Adrenal gland (tissue), 9 donors: ENCODE measurements at regions not wholly inside any gene's neighbourhood (a gene's known extent, or its start where the extent isn't known, plus 50 kb on each side); places are given as distances from the start of the nearest gene placed in this dataset.

Source experiments
- DNase-seq, 7 donors: peaks; one replicate each; pipeline ENCODE4 v3.0.0-alpha.2; 2019 to 2020
- H3K27ac ChIP-seq, 5 donors: fragments of 200-600 bp; sonication (generic) in 4 of 5; 1 replicate in 3 of 5; 2 replicates in 2 of 5; pipeline versions ENCODE4 v1.5.1 to v1.8.0; 2016 to 2020; ENCODE audit warnings: mild to moderate bottlenecking in 1 of 5
- H3K27me3 ChIP-seq: fragments of 200-600 bp; 2 replicates; pipeline ENCODE4 v1.8.0; 2021
- H3K36me3 ChIP-seq, 2 donors: fragments of 200-600 bp; replicated peaks in 1 of 2; 1 replicate in 1 of 2; 2 replicates in 1 of 2; pipeline versions ENCODE4 v1.5.1 to v1.8.0; 2018 to 2022
- H3K4me1 ChIP-seq, 2 donors: fragments of 200-600 bp; replicated peaks in 1 of 2; 1 replicate in 1 of 2; 2 replicates in 1 of 2; pipeline versions ENCODE4 v1.5.1 to v1.8.0; 2018 to 2021
- H3K4me3 ChIP-seq, 4 donors: fragments of 200-600 bp; sonication (generic) in 3 of 4; one replicate each; pipeline ENCODE4 v1.5.1; 2016 to 2018
- H3K9me3 ChIP-seq, 3 donors: fragments of 200-600 bp; sonication (generic) in 1 of 3; replicated peaks in 1 of 3; 1 replicate in 2 of 3; 2 replicates in 1 of 3; pipeline versions ENCODE4 v1.5.1 to v1.8.0; 2016 to 2021
- POLR2A ChIP-seq, 2 donors: fragments of 450-650 bp; IDR thresholded peaks; one replicate each; pipeline ENCODE4 v1.6.1; 2017; ENCODE audit warnings: antibody characterized with exemption in 2 of 2, mild to moderate bottlenecking in 2 of 2, moderate library complexity in 1 of 2
- WGBS, 4 donors: extraction: QIAGEN DNeasy Blood & Tissue Kit in 2 of 4; methylation state at CpG; one replicate each; pipeline versions ENCODE4 v1.1.5 to v1.1.7; 2013 to 2017; 5-methylcytosine and 5-hydroxymethylcytosine counted together
- intact Hi-C, 2 donors: fragments of 100-400 bp; cut with DNase I; formaldehyde crosslinking; loops; one replicate each; pipeline versions ENCODE4 v1.14.1 to v1.15.0; 2022 to 2023
- TF ChIP-seq, protein P1 (sequence below), 6 experiments: fragments of 450-650 bp in 4 of 6; fragments of 200-600 bp in 2 of 6; sonication (generic) in 1 of 6; IDR thresholded peaks; 1 replicate in 5 of 6; 2 replicates in 1 of 6; pipeline versions ENCODE4 v1.5.1 to v1.8.0; 2016 to 2021; ENCODE audit warnings: antibody characterized with exemption in 6 of 6, mild to moderate bottlenecking in 2 of 6, moderate library complexity in 1 of 6
- donor health status: healthy with polysubstance abuse.
- donor health status: Bipolar disorder and iron deficiency.
- donor health status: DM: yes; HTN: yes; CAD: no.
- donor health status: DM: no; HTN: no; CAD: no.
- donor health status: DM: no; HTN: no; CAD: no.

GRCh38 chr6:92052513-92052912 lies 1366.8 kb downstream of the EPHA7 start:
- no peak overlapping the region for H3K4me3 ChIP-seq
- TF ChIP-seq, protein P1, sequence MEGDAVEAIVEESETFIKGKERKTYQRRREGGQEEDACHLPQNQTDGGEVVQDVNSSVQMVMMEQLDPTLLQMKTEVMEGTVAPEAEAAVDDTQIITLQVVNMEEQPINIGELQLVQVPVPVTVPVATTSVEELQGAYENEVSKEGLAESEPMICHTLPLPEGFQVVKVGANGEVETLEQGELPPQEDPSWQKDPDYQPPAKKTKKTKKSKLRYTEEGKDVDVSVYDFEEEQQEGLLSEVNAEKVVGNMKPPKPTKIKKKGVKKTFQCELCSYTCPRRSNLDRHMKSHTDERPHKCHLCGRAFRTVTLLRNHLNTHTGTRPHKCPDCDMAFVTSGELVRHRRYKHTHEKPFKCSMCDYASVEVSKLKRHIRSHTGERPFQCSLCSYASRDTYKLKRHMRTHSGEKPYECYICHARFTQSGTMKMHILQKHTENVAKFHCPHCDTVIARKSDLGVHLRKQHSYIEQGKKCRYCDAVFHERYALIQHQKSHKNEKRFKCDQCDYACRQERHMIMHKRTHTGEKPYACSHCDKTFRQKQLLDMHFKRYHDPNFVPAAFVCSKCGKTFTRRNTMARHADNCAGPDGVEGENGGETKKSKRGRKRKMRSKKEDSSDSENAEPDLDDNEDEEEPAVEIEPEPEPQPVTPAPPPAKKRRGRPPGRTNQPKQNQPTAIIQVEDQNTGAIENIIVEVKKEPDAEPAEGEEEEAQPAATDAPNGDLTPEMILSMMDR (IDR thresholded peaks at IDR 0.05): no peak
- TF ChIP-seq POLR2A (IDR thresholded peaks at IDR 0.05): no peak
- H3K4me1 ChIP-seq: no peaks in the 10 kb centered on the region
- DNase-seq: no peak
- no peak overlapping the region for H3K27ac ChIP-seq
- intact Hi-C loops: no loop called here
- no peaks in the 10 kb centered on the region for H3K9me3 ChIP-seq
- H3K27me3 ChIP-seq: no peaks in the 10 kb centered on the region
- 71 to 77% (median 76%) methylated on average over 2 of the region's 2 CpGs for WGBS, 4 donors
- H3K36me3 ChIP-seq: no peaks in the 10 kb centered on the region

DNA sequence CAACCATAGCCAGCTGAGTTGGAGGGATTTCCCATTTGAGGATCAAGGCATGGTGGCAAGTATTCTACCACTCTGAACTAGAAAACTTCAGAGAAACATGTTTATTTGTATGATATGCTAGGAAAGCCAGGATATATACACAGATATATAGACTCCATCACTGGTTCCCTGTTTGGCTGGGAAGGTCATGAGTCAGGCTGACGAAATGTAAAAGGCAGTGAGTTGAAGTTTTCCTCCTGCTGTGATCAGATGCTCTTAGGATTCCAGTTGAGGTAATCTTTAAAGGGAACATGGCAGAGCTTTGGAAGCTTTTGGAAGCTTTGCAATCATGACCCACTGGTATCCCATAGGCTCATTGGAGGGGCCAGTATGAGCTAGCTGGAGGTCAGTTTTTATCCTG lies 1369.1 kb downstream of the EPHA7 start:
- Histone ChIP-seq H3K9me3 (no peaks in the 10 kb centered on the region), H3K36me3 (no peaks in the 10 kb centered on the region), H3K27ac (no peak overlapping the region), H3K27me3 (no peaks in the 10 kb centered on the region), H3K4me1 (no peaks in the 10 kb centered on the region), H3K4me3 (no peak overlapping the region)
- DNase-seq: no peak
- intact Hi-C loops: no loop called here
- WGBS, 4 donors: 18 to 71% (median 63%) methylated on average over 1 of the region's 1 CpG
- TF ChIP-seq, protein P1 (IDR thresholded peaks at IDR 0.05): no peak
- TF ChIP-seq POLR2A (IDR thresholded peaks at IDR 0.05): no peak

GRCh38 chr6:92047860-92048259 lies 1371.5 kb downstream of the EPHA7 start:
- intact Hi-C loops: no loop called here
- H3K4me1 ChIP-seq: no peaks in the 10 kb centered on the region
- H3K9me3 ChIP-seq: no peaks in the 10 kb centered on the region
- H3K27ac ChIP-seq: no peak overlapping the region
- H3K36me3 ChIP-seq: no peaks in the 10 kb centered on the region
- H3K27me3 ChIP-seq: no peaks in the 10 kb centered on the region
- no peak overlapping the region for H3K4me3 ChIP-seq
- TF ChIP-seq POLR2A (IDR thresholded peaks at IDR 0.05): no peak
- TF ChIP-seq, protein P1 (IDR thresholded peaks at IDR 0.05): no peak
- DNase-seq: no peak
- WGBS, 4 donors: 67 to 80% (median 73%) methylated on average over 4 of the region's 4 CpGs

DNA sequence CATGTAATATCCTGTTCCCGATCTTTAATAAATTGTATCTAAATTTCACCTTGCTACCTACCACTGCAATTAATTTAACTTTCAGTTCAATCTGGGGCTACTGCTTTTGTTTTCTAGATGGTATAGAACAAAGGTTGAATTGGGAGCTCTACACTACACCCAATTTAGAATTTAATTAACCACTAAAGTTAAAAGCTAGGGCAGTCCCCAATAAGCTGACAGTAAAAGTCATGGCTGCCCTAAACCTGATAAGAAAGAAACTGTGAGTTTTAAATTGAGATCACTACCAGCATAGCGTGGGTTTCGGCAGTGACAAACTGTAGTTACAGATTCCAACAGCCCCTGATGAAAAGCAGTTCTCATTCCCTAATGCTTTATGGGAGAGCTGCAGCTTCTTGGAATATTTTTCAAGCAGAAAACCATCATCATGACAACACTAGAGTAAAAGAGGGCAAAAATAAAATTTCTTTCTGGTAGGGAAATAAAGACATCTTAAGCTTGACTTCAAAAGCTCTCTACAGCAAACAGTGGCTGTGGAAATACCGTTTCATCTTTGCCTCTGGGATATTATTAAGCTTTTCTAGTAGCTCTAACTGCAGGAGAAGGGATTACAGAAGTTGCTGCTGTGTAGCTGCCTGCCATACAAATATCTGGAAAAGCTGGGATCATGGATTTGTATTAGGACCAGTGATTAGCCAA lies 1372.1 kb downstream of the EPHA7 start:
- Histone ChIP-seq H3K36me3 (no peaks in the 10 kb centered on the region), H3K27me3 (no peaks in the 10 kb centered on the region), H3K27ac (no peak overlapping the region), H3K9me3 (no peaks in the 10 kb centered on the region), H3K4me3 (no peak overlapping the region), H3K4me1 (no peaks in the 10 kb centered on the region)
- DNase-seq: no peak
- no peak for TF ChIP-seq POLR2A (IDR thresholded peaks at IDR 0.05)
- TF ChIP-seq, protein P1 (IDR thresholded peaks at IDR 0.05): no peak
- 59 to 68% (median 67%) methylated on average over 4 of the region's 4 CpGs for WGBS, 4 donors
- intact Hi-C loops: no loop called here
